ENCODE measurements at regions not wholly inside any gene's neighbourhood (a gene's known extent, or its start where the extent isn't known, plus 50 kb on each side); places are given as distances from the start of the nearest gene placed in this dataset.

DNA sequence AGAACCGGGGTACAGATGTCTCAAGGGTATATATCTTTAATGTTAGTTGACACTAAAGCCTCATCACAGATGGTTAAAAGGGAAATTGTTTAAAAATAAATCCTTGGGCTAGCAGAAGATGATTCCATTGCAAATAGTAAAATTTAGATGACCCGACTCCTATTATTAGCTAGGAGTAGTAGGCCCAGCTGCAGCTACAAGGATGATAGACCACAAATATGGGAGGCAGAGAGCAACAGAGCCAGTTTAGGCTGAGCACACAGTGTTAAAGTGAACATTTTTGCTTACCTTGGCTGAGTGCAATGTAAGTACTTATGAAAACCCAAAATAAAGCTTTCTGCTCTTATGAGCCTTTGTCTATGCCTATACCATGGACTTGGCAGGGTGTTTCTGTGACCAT, 100.5 kb upstream of the COL11A1 start:
- TF ChIP-seq CTCF (IDR thresholded peaks at IDR 0.05 in 8 of 11, conservative IDR thresholded peaks at IDR 0.05 in 3 of 11) (no peak), POLR2AphosphoS5 (IDR thresholded peaks at IDR 0.05) (no peak)
